Body of pancreas (tissue), 4 donors: ENCODE measurements at regions not wholly inside any gene's neighbourhood (a gene's known extent, or its start where the extent isn't known, plus 50 kb on each side); places are given as distances from the start of the nearest gene placed in this dataset.

Experiments
- CTCF ChIP-seq, 7 experiments: fragments of 450-650 bp in 4 of 7; fragments of 200-600 bp in 3 of 7; sonication (generic) in 3 of 7; IDR thresholded peaks; one replicate each; pipeline ENCODE4 v1.5.1; 2016 to 2019; ENCODE audit warnings: antibody characterized with exemption in 7 of 7
- POLR2A ChIP-seq, 3 donors: fragments of 450-650 bp; IDR thresholded peaks; one replicate each; pipeline ENCODE4 v1.6.1; 2016; ENCODE audit warnings: antibody characterized with exemption in 3 of 3, mild to moderate bottlenecking in 2 of 3

GRCh38 chr13:87851410-87851809 lies 180.2 kb downstream of the SLITRK5 start:
- no peak for TF ChIP-seq POLR2A (IDR thresholded peaks at IDR 0.05)
- no peak for TF ChIP-seq CTCF (IDR thresholded peaks at IDR 0.05)
